ENCODE measurements at regions not wholly inside any gene's neighbourhood (a gene's known extent, or its start where the extent isn't known, plus 50 kb on each side); places are given as distances from the start of the nearest gene placed in this dataset.
"Not testable (repeated sequence)": the region's sequence is repeated elsewhere in the genome, so short reads cannot be mapped to it uniquely, and the experiment has no call there.

- TF ChIP-seq POLR2A, POLR2AphosphoS5 (IDR thresholded peaks at IDR 0.05; ENCODE audit: low read depth, low read length): not testable (repeated sequence)
Measured at GRCh38 chr16:29219966-29220646, 186.4 kb downstream of the NPIPB11 start.

Data from GM12891 (cell line).